Prostate gland (tissue), 2 donors: ENCODE measurements at regions not wholly inside any gene's neighbourhood (a gene's known extent, or its start where the extent isn't known, plus 50 kb on each side); places are given as distances from the start of the nearest gene placed in this dataset.

Experiments
- POLR2A ChIP-seq: fragments of 450-650 bp; IDR thresholded peaks from one replicate; pipeline ENCODE4 v1.6.1; 2016; ENCODE audit warnings: antibody characterized with exemption, mild to moderate bottlenecking
- TF ChIP-seq, protein P1 (sequence below), 4 experiments: fragments of 200-600 bp in 2 of 4; fragments of 450-650 bp in 2 of 4; sonication (generic) in 2 of 4; IDR thresholded peaks; 1 replicate in 3 of 4; 2 replicates in 1 of 4; pipeline ENCODE4 v1.5.1; 2016 to 2019; ENCODE audit warnings: antibody characterized with exemption in 4 of 4, mild to moderate bottlenecking in 2 of 4, moderate library complexity in 2 of 4

DNA sequence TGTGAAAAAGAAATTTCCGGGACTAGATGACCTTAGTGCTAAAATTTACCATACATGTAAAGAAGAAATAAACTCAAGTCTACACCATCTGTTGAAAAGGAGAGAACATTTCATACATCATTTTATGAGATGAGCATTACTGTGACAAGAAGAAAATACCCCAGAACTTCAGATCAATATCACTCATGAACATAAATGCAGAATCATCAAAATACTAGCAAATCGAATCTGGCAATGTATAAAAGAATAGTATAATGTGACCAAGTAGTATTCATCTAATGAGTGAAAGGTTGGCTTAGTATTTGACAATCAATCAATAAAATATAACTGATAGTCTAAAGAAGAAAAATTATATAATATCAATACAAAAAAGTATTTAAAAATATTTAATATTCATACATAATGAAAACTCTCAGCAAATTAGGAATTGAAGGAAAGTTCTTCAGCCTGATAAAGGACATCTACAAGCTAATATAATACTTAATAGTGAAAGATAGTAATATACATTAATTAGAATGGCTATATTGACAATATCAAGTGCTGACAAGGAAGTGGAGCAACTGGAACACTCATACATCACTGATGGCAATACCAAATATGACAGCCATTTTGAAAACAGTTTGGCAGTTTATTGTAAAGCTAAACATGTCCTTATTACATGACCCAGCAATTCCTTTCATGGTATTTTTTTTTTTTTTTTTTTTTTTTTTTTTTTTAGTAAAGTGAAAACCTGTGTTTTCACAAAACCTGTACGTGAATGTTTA, 231.4 kb upstream of the ZEB2 start:
- TF ChIP-seq, protein P1, sequence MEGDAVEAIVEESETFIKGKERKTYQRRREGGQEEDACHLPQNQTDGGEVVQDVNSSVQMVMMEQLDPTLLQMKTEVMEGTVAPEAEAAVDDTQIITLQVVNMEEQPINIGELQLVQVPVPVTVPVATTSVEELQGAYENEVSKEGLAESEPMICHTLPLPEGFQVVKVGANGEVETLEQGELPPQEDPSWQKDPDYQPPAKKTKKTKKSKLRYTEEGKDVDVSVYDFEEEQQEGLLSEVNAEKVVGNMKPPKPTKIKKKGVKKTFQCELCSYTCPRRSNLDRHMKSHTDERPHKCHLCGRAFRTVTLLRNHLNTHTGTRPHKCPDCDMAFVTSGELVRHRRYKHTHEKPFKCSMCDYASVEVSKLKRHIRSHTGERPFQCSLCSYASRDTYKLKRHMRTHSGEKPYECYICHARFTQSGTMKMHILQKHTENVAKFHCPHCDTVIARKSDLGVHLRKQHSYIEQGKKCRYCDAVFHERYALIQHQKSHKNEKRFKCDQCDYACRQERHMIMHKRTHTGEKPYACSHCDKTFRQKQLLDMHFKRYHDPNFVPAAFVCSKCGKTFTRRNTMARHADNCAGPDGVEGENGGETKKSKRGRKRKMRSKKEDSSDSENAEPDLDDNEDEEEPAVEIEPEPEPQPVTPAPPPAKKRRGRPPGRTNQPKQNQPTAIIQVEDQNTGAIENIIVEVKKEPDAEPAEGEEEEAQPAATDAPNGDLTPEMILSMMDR (IDR thresholded peaks at IDR 0.05): no peak
- TF ChIP-seq POLR2A: no peak
